Caki2 (cell line): ENCODE measurements at regions not wholly inside any gene's neighbourhood (a gene's known extent, or its start where the extent isn't known, plus 50 kb on each side); places are given as distances from the start of the nearest gene placed in this dataset.

ENCODE experiments used
- DNase-seq: peaks from one replicate; pipeline ENCODE4 v3.0.0-alpha.2; 2015; ENCODE audit warnings: low read depth
- in situ Hi-C: cut with HindIII; loops from 2 replicates; pipeline ENCODE4 v1.10.0; 2016; ENCODE audit warnings: low sequenced_read_pairs, low pct_unique_long_range_greater_than_20kb, mixed read lengths

DNA sequence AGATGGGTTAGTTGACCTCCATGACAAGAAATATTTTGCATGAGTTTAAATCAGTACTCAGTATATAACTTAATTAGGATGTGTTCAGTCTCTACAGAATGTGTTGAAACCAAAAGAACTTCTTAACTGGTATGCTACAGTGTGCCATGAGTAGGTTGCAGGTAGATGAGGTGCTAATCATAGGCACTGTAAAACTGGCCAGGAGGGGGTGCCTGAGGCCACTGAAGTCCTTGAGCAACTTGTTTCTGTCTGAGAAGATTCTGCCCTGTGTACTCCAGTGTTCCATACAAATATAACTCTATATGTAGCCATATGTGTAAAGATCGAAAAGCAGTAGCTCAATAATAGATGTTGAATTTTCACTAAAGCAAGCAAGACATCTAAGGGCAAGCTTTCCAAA is 549.2 kb upstream of the KLF12 start:
- in situ Hi-C loops = no loop called here
- no peak for DNase-seq

DNA sequence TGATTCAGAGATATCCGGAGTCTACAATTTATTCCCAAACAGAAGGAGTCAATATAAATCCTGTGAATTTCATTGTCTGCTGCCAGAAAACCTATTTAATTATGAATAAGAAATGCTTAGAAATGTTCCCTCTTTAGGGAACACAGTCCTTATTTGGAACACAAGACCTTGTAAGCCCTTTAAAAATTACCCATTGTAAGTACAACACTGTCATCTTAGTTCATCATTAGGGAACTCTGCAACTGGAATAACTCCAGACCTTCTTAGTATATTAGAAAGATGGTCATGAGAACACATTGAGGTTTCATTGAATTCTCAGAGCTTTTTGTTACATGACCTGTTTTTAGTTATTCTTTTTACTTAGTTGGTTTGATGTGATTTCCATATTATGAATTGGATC is 548.5 kb upstream of the KLF12 start:
- in situ Hi-C loops = no loop called here
- DNase-seq = no peak

GRCh38 chr13:74681891-74682290 is 547.7 kb upstream of the KLF12 start:
- in situ Hi-C loops = no loop called here
- DNase-seq = no peak

GRCh38 chr13:74678308-74678965 is 544.2 kb upstream of the KLF12 start:
- in situ Hi-C loops = no loop called here
- no peak for DNase-seq

DNA sequence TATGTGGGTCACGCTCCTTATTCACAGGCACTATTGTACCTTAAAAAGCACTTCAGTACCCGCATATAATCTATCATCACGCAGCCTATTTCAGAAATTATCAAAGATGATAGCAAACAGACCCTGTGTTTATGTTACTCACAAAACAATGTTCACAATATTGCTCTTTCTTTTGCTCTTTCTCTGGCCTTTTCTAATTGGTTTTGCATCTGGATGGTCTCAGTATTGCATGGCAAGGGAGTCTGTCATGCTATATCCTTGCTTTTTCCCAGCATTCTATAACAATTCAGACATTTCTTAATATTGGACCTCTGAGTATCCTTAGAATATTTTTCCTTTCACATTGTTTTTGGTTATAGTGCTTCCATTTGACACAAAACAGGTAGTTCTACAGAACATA is 541.8 kb upstream of the KLF12 start:
- DNase-seq = no peak
- in situ Hi-C loops = no loop called here

DNA sequence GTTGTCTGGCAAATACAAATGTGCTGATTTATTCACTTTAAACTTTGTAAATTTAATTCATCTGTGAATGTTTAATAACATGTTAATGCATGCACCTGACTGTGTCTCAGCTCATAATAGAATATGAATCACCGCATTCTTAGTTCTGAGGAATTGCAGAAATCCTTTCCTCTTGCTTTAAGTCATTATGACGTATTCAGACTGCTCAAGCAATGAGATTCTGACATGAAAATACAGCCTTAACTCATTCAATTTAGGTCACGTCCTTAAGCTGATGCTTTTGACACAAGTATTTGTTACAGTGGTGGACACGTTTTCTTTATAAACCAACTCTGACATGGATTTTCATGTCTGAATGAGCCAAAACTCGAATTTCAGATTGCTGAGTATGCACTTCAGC is 541.0 kb upstream of the KLF12 start:
- no peak for DNase-seq

GRCh38 chr13:74674720-74675119 is 540.5 kb upstream of the KLF12 start:
- in situ Hi-C loops = no loop called here
- DNase-seq = no peak

More for the DNA sequence above, 541.0 kb upstream of the KLF12 start:
- in situ Hi-C loops = no loop called here

- in situ Hi-C loops = no loop called here
- DNase-seq = no peak
Observed at GRCh38 chr13:74669149-74669548, 534.9 kb upstream of the KLF12 start.

DNA sequence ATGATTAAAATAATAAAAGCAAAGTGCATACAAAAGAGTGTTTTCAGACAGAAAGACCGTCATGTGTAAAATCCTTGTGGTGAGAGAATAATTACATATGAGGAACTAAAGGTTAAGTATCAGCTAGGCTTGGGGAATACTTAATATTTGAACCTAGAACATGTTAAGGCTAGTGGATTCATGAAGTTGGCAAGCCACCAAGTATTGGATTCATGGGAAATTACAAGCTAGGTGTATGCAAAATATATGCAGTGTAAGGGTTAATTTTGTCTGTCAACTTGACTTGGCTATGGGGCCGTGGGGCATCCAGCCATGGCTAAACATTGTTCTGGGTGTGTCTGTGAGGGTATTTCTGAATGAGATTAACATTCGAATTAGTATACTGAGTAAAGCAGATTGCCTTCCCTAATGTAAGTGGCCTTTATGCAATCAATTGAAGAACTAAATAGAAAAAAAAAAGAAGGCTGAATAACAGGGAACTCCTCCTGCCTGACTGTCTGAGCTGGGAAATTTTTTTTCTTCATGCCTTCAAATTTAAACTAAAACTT is 533.5 kb upstream of the KLF12 start:
- in situ Hi-C loops = no loop called here
- no peak for DNase-seq

- in situ Hi-C loops = no loop called here
- no peak for DNase-seq
Observed at GRCh38 chr13:74662905-74663304, 528.7 kb upstream of the KLF12 start.

GRCh38 chr13:74661851-74662250 is 527.6 kb upstream of the KLF12 start:
- in situ Hi-C loops = no loop called here
- DNase-seq = no peak

DNA sequence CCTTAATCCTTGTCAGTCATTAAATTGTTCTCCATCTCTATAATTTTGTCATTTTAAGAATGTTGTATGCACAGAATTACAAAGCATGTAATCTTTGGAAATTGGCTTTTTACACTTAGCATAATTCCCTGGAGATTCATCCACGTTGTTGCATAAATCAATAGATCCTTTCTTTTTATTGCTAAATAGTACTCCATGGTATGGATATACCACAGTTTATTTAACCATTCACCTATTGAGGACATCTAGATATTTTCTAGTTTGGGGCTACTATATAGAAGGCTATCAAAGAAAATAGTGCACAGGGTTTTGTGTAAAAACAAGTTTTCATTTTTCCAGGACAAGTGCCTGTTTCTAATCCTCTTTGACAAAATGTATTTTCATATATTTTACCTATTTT is 523.6 kb upstream of the KLF12 start:
- DNase-seq = no peak
- in situ Hi-C loops = no loop called here

- DNase-seq = no peak
- in situ Hi-C loops = no loop called here
Observed at GRCh38 chr13:74651121-74651520, 516.9 kb upstream of the KLF12 start.

DNA sequence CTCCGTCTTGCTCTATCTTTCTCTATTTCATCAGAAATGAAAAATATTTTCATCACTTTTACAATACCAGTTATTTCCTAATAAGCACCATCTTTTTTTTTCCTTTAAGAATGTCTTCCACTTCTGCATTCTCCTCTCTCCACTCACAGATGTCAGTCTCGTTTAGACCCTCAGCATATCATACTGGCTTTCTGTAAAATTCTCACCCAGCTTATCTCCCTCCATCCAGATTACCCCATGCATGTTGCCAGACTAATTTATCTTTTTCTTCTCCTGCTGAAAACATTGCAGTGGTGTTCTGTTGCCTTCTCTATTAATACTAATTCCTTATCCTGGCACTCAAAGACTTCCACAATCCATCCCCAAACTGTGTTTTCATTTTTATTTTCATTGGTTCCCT is 513.8 kb upstream of the KLF12 start:
- in situ Hi-C loops = no loop called here
- DNase-seq = no peak

DNA sequence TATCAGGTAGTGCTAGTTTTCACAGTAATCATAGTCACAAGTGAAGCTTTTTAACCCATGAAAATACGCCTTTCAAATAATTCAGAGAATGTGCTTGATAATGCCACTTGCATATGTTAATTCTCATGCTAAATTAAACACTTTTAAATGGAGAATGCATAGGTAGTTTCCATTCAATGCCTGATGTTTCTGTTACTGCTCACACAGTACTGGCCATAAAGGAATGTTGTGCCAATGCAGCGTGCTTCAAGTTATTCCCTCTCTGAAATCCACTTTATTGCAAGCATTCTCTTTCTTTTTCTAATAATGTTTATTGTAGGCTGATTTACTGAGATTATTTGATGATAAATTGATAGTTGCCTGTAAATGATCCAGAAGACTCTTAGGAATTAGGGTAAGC is 513.0 kb upstream of the KLF12 start:
- in situ Hi-C loops = no loop called here
- DNase-seq = no peak

- in situ Hi-C loops = no loop called here
- DNase-seq = no peak
Observed at GRCh38 chr13:74646091-74646490, 511.9 kb upstream of the KLF12 start.

- in situ Hi-C loops = no loop called here
- DNase-seq = no peak
Observed at GRCh38 chr13:74645586-74645985, 511.4 kb upstream of the KLF12 start.

GRCh38 chr13:74644229-74644628 is 510.0 kb upstream of the KLF12 start:
- in situ Hi-C loops = no loop called here
- DNase-seq = no peak

DNA sequence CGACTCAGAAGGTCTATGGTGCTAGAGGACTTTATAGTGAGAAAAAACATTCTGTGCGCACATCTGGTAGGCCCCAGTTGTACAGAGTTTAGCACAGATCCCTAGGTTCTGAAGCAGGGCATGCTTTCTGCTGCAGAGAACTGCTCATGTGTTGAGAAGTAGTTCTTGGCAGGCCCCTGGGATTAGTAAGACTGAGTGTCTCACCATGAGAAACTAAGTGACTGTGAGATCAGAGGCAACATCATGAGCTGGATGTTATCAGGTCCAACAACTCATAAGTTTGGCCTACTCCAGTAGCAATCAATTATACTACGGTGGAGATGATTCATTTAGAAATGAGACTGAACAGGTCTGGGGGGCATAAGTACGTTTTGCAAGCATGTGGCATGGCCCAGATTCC is 507.4 kb upstream of the KLF12 start:
- in situ Hi-C loops = no loop called here
- DNase-seq = no peak

DNA sequence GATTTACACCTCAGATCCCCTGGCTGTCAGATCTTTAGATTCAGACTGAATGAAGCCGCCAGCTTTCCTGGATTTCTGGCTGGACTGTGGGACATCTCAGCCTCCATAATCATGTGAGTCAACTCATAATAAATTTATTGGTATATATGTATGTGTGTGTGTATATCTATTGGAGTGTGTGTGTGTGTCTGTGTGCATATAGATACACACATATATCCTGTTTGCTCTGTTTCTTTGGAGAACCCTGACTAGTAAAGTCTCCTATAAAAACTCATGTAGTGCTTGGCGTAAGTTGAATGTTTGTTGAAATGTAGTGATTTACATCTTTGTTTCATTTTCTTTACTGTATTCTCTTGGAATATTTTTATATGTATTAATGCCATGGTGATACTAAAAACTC is 499.5 kb upstream of the KLF12 start:
- in situ Hi-C loops = no loop called here

More for the DNA sequence above, 499.5 kb upstream of the KLF12 start:
- DNase-seq = no peak
